GM12874 (cell line): ENCODE measurements at regions not wholly inside any gene's neighbourhood (a gene's known extent, or its start where the extent isn't known, plus 50 kb on each side); places are given as distances from the start of the nearest gene placed in this dataset.

ENCODE experiments used
- TF ChIP-seq, protein P1 (sequence below): IDR thresholded peaks from 2 replicates; pipeline ENCODE4 v1.5.1; 2011; ENCODE audit warnings: low read depth, mild to moderate bottlenecking, control low read depth, low read length, moderate library complexity; ENCODE audit not compliant: insufficient read depth

DNA sequence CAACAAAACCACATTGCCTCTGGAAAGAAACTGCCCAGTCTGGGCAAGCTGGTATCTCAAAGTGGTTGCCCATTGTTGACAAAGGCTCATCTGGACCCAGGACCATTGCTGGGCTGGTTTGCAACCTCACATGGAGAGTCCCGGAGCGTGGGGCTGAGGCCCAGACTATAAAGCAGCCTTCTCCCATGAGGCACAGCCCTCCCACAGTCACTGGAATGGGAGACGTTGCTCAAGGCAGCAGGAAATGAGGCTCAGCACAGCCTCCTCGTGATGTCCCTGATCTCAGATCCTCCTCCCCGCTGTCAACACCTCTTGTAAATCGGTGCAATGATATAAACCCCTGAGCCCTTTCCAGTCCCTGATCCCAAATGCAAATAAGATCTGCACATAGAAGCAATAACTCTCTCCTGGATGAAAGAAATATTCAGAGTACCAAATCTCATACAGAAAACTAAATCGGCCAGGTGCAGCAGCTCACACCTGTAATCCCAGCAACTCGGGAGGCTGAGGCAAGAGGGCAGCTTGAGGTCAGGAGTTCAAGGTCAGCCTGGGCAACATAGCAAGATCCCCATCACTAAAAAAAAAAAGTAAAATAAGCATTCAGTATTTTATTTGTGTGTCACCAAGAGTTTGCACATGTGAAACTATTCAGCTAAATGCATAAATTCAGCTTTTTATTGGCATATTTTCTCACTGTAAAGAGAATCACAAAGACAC lies 103.0 kb upstream of the RREB1 start:
- TF ChIP-seq, protein P1, sequence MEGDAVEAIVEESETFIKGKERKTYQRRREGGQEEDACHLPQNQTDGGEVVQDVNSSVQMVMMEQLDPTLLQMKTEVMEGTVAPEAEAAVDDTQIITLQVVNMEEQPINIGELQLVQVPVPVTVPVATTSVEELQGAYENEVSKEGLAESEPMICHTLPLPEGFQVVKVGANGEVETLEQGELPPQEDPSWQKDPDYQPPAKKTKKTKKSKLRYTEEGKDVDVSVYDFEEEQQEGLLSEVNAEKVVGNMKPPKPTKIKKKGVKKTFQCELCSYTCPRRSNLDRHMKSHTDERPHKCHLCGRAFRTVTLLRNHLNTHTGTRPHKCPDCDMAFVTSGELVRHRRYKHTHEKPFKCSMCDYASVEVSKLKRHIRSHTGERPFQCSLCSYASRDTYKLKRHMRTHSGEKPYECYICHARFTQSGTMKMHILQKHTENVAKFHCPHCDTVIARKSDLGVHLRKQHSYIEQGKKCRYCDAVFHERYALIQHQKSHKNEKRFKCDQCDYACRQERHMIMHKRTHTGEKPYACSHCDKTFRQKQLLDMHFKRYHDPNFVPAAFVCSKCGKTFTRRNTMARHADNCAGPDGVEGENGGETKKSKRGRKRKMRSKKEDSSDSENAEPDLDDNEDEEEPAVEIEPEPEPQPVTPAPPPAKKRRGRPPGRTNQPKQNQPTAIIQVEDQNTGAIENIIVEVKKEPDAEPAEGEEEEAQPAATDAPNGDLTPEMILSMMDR, result no peak

- TF ChIP-seq, protein P1, result no peak
Observed at GRCh38 chr6:7006515-7007191, 101.1 kb upstream of the RREB1 start.

GRCh38 chr6:7008451-7008988 lies 99.2 kb upstream of the RREB1 start:
- TF ChIP-seq, protein P1, result no peak

GRCh38 chr6:7016226-7016625 lies 91.5 kb upstream of the RREB1 start:
- TF ChIP-seq, protein P1, result no peak

- TF ChIP-seq, protein P1, result no peak
Observed at GRCh38 chr6:7021301-7021700, 86.5 kb upstream of the RREB1 start.

DNA sequence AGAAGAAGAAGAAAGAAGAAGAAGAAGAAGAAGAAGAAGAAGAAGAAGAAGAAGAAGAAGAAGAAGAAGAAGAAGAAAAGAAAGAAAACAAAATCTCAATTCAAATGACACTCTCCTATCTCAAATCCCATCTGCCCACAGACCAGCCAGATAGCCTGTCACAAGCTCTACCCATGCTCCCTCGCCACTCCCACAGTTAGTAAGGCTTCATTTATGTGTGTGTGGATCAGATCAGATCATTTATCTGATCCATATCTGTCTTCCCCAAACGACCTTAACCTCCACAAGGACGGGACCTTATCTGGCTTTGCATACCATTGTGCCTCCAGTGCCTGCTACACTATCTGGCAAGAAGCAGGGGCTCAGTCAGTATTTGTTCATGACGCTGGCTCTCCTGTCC lies 81.9 kb upstream of the RREB1 start:
- TF ChIP-seq, protein P1, result no peak

GRCh38 chr6:7033202-7033601 lies 74.6 kb upstream of the RREB1 start:
- TF ChIP-seq, protein P1, result no peak
